Keratinocyte (primary cell): ENCODE measurements at regions not wholly inside any gene's neighbourhood (a gene's known extent, or its start where the extent isn't known, plus 50 kb on each side); places are given as distances from the start of the nearest gene placed in this dataset.

Source experiments
- DNase-seq: peaks from one replicate; pipeline ENCODE4 v3.0.0-alpha.2; 2011; ENCODE audit warnings: low read depth, missing footprints, low spot score
- FAIRE-seq: peaks from 2 replicates; lab custom pipeline; 2011; peaks lifted over from hg19 to GRCh38; lab: Jason Lieb, UNC
- H2AFZ ChIP-seq: 2 replicates; pipeline ENCODE4 v1.6.0; 2012; ENCODE audit warnings: low read length, control low read depth, inconsistent platforms; ENCODE audit not compliant: control insufficient read depth
- H3K27ac ChIP-seq: 2 replicates; pipeline ENCODE4 v1.5.1; 2011; ENCODE audit warnings: low read length; ENCODE audit not compliant: control insufficient read depth, insufficient read depth
- H3K27me3 ChIP-seq: 3 replicates; pipeline ENCODE4 v1.6.0; 2011; ENCODE audit warnings: low read length; ENCODE audit not compliant: control insufficient read depth, insufficient read depth; ENCODE audit errors: extremely low read depth
- H3K36me3 ChIP-seq, 2 experiments: 2 replicates in 1 of 2; 3 replicates in 1 of 2; pipeline ENCODE4 v1.5.1; 2011; ENCODE audit warnings: low read length in 2 of 2, mild to moderate bottlenecking in 1 of 2; ENCODE audit not compliant: control insufficient read depth in 2 of 2, insufficient read depth in 2 of 2; ENCODE audit errors: extremely low read depth in 1 of 2
- H3K4me1 ChIP-seq: 3 replicates; pipeline ENCODE4 v1.5.1; 2011; ENCODE audit warnings: low read length; ENCODE audit not compliant: control insufficient read depth, insufficient read depth; ENCODE audit errors: extremely low read depth
- H3K4me2 ChIP-seq: 3 replicates; pipeline ENCODE4 v1.6.0; 2011; ENCODE audit warnings: low read depth, low read length; ENCODE audit not compliant: control insufficient read depth, insufficient read depth; ENCODE audit errors: extremely low read depth
- H3K4me3 ChIP-seq, 3 experiments: fragments of 200-600 bp in 1 of 3; sonication (generic) in 1 of 3; 2 replicates in 2 of 3; 3 replicates in 1 of 3; pipeline ENCODE4 v1.5.1; 2011 to 2016; ENCODE audit warnings: low read length in 3 of 3, mild to moderate bottlenecking in 3 of 3, control low read depth in 2 of 3, inconsistent platforms in 1 of 3, low read depth in 1 of 3, mixed read lengths in 1 of 3, mixed run types in 1 of 3, moderate library complexity in 1 of 3; ENCODE audit not compliant: control insufficient read depth in 2 of 3, insufficient read depth in 2 of 3; ENCODE audit errors: extremely low read depth in 1 of 3
- H3K79me2 ChIP-seq: 2 replicates; pipeline ENCODE4 v1.6.0; 2012; ENCODE audit warnings: low read length; ENCODE audit not compliant: control insufficient read depth, insufficient read depth
- H3K9ac ChIP-seq: 3 replicates; pipeline ENCODE4 v1.6.0; 2011; ENCODE audit warnings: low read length; ENCODE audit not compliant: control insufficient read depth, insufficient read depth; ENCODE audit errors: extremely low read depth
- H3K9me1 ChIP-seq: 3 replicates; pipeline ENCODE4 v1.6.0; 2011; ENCODE audit warnings: low read length; ENCODE audit not compliant: control insufficient read depth, insufficient read depth; ENCODE audit errors: extremely low read depth
- H3K9me3 ChIP-seq: 2 replicates; pipeline ENCODE4 v1.5.1; 2012; ENCODE audit warnings: low read depth, low read length; ENCODE audit not compliant: control insufficient read depth
- H4K20me1 ChIP-seq: 3 replicates; pipeline ENCODE4 v1.6.0; 2011; ENCODE audit warnings: low read length; ENCODE audit not compliant: control insufficient read depth, insufficient read depth; ENCODE audit errors: extremely low read depth
- EZH2 ChIP-seq: IDR thresholded peaks from one replicate; pipeline ENCODE4 v1.6.1; 2012; ENCODE audit warnings: inconsistent platforms, mild to moderate bottlenecking, low read length, moderate library complexity
- dilution Hi-C: fragments of 300-500 bp; cut with MboI; formaldehyde crosslinking; loops from one replicate; pipeline ENCODE4 v1.7.0; 2020; ENCODE audit warnings: low sequenced_read_pairs; ENCODE audit not compliant: extremely low pct_ligation_motif_present
- TF ChIP-seq, protein P1 (sequence below), 3 experiments: IDR thresholded peaks in 1 of 3; conservative IDR thresholded peaks in 1 of 3; optimal IDR thresholded peaks in 1 of 3; 2 replicates in 2 of 3; 3 replicates in 1 of 3; pipeline versions ENCODE3 to v1.5.1; 2011; ENCODE audit warnings: low read length in 3 of 3, mild to moderate bottlenecking in 3 of 3, moderate library complexity in 2 of 3, control low read depth in 1 of 3, inconsistent platforms in 1 of 3; ENCODE audit not compliant: insufficient read depth in 2 of 3; ENCODE audit errors: extremely low read depth in 1 of 3

DNA sequence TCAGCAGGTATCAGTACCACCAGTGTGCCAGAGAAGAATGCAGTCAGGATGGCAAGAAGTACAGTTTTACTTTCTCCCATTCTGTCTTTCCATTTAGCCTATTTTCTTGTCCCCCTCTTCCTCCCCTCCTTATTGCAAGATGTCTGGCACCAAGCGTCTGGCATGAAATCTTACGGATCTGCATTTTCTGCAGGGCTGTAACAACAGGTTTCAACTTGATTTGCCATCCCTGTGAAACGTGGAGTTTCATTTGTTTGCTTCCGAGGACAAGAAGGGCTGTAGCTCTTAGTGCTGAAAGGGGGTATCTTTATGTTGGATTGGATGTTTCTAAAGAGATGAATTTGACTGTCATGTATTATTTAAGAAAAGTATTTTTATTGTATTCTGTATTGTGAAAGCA, 1110.6 kb downstream of the BCL11B start:
- peak overlapping the region; percentile 82 for H3K4me2 ChIP-seq
- no peaks in the 10 kb centered on the region for H3K36me3 ChIP-seq
- H3K27ac ChIP-seq: no peak overlapping the region
- H3K9ac ChIP-seq: no peak overlapping the region
- TF ChIP-seq, protein P1, sequence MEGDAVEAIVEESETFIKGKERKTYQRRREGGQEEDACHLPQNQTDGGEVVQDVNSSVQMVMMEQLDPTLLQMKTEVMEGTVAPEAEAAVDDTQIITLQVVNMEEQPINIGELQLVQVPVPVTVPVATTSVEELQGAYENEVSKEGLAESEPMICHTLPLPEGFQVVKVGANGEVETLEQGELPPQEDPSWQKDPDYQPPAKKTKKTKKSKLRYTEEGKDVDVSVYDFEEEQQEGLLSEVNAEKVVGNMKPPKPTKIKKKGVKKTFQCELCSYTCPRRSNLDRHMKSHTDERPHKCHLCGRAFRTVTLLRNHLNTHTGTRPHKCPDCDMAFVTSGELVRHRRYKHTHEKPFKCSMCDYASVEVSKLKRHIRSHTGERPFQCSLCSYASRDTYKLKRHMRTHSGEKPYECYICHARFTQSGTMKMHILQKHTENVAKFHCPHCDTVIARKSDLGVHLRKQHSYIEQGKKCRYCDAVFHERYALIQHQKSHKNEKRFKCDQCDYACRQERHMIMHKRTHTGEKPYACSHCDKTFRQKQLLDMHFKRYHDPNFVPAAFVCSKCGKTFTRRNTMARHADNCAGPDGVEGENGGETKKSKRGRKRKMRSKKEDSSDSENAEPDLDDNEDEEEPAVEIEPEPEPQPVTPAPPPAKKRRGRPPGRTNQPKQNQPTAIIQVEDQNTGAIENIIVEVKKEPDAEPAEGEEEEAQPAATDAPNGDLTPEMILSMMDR (optimal IDR thresholded peaks at IDR 0.05 in 1 of 3, IDR thresholded peaks at IDR 0.05 in 1 of 3, conservative IDR thresholded peaks at IDR 0.05 in 1 of 3; ENCODE audit: extremely low read depth in 1 of 3, insufficient read depth in 2 of 3, low read length in 3 of 3): no peak
- TF ChIP-seq EZH2: no peak
- dilution Hi-C loops: no loop called here
- H3K9me1 ChIP-seq: no peaks in the 10 kb centered on the region
- H4K20me1 ChIP-seq: no peaks in the 10 kb centered on the region
- H3K79me2 ChIP-seq: no peaks in the 10 kb centered on the region
- H3K9me3 ChIP-seq: no peaks in the 10 kb centered on the region
- no peak for FAIRE-seq
- DNase-seq: peak; percentile 1
- H3K4me1 ChIP-seq: peaks cover 14% of the 10 kb centered on the region
- H3K27me3 ChIP-seq: no peaks in the 10 kb centered on the region
- peak overlapping the region; percentile 82 for H2AFZ ChIP-seq
- peak overlapping the region in 2 of 3 experiments; percentile 45 to 47 for H3K4me3 ChIP-seq

DNA sequence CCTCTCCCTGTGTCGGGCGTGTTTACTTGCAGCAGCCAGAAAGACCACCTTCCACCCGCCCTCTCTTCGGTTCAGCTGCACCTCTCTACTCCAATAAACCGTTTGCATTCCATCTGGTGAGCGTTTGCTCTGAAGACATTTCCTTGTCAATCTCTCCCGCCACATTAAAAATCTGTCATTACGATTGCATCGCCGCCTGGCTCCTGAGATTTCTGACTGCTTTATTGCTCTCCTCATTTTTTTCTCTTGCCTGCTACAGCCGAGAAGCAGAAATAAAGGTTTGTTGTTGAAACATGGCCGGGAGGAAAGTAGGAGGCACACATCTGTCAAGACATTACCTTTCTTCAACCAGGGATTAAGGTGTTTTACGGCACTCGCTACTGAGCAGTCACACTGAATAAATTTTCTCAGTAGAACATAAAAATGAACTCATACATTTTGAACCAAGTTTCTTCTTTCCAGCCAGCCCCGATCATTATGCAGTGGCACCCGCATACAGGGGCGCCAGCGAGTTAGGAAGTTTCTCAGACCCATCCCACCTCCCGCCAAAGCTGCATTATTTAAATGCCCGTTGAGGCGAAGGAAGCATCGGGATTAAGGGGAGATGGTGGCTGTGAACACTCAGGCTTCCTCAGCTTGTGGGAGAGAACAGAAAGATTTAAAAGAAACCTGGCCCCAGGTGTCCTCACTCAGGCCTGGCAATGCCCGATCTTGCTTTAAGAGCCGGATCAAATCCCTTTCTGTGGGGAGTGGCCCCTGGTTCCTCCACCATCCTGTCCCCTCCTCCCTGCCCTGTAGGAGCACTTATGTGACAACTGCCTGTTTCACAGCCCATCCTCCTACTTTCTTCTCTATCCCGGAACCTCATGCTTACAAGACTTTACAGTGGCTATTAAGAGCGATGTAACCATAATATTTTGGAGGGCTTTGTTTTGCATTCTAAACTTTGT, 1108.9 kb downstream of the BCL11B start:
- Histone ChIP-seq H3K79me2 (no peaks in the 10 kb centered on the region), H4K20me1 (no peaks in the 10 kb centered on the region), H3K27ac (no peak overlapping the region), H3K4me2 (no peak overlapping the region), H2AFZ (no peak overlapping the region), H3K36me3 (no peaks in the 10 kb centered on the region), H3K9ac (no peak overlapping the region), H3K27me3 (no peaks in the 10 kb centered on the region), H3K9me1 (no peaks in the 10 kb centered on the region), H3K4me3 (no peak overlapping the region), H3K4me1 (peaks cover 14% of the 10 kb centered on the region), H3K9me3 (no peaks in the 10 kb centered on the region)
- TF ChIP-seq, protein P1 (optimal IDR thresholded peaks at IDR 0.05 in 1 of 3, IDR thresholded peaks at IDR 0.05 in 1 of 3, conservative IDR thresholded peaks at IDR 0.05 in 1 of 3; ENCODE audit: extremely low read depth in 1 of 3, insufficient read depth in 2 of 3, low read length in 3 of 3): no peak
- no peak for TF ChIP-seq EZH2
- dilution Hi-C loops: no loop called here
- DNase-seq (no peak), FAIRE-seq (no peak)
